HL-60 (cell line): ENCODE measurements at regions not wholly inside any gene's neighbourhood (a gene's known extent, or its start where the extent isn't known, plus 50 kb on each side); places are given as distances from the start of the nearest gene placed in this dataset.

Experiments
- DNase-seq, 2 experiments: peaks; one replicate each; pipeline ENCODE4 v3.0.0-alpha.2; 2010 to 2020; ENCODE audit warnings: low read depth in 1 of 2, low spot score in 1 of 2
- H3K27ac ChIP-seq: fragments of 250-450 bp; sonication (Bioruptor Pico); replicated peaks from 2 replicates; pipeline ENCODE4 v1.5.1; 2020; ENCODE audit warnings: mild to moderate bottlenecking, moderate library complexity
- H3K27me3 ChIP-seq: fragments of 250-450 bp; sonication (Bioruptor Pico); 2 replicates; pipeline ENCODE4 v1.5.1; 2021; ENCODE audit warnings: mild to moderate bottlenecking, moderate library complexity; ENCODE audit not compliant: insufficient read depth, poor library complexity, severe bottlenecking
- H3K4me3 ChIP-seq: replicated peaks from 2 replicates; pipeline ENCODE4 v1.5.1; 2011; ENCODE audit warnings: mild to moderate bottlenecking, control low read depth, low read length; ENCODE audit not compliant: insufficient read depth
- GABPA ChIP-seq: IDR thresholded peaks from 2 replicates; pipeline ENCODE4 v1.6.1; 2012; ENCODE audit warnings: low read depth
- POLR2AphosphoS5 ChIP-seq: IDR thresholded peaks from 2 replicates; pipeline ENCODE4 v1.6.1; 2012; ENCODE audit warnings: low read depth
- SPI1 ChIP-seq: IDR thresholded peaks from 2 replicates; pipeline ENCODE4 v1.6.1; 2012; ENCODE audit warnings: low read depth, mild to moderate bottlenecking, borderline replicate concordance
- TF ChIP-seq, protein P1 (sequence below): IDR thresholded peaks from one replicate; pipeline ENCODE4 v1.5.1; 2011; ENCODE audit warnings: low read length, control low read depth, inconsistent platforms; ENCODE audit not compliant: insufficient read depth
- TF ChIP-seq, protein P2 (sequence below): IDR thresholded peaks from 2 replicates; pipeline ENCODE4 v1.6.1; 2012; ENCODE audit warnings: low read depth; ENCODE audit not compliant: insufficient replicate concordance

DNA sequence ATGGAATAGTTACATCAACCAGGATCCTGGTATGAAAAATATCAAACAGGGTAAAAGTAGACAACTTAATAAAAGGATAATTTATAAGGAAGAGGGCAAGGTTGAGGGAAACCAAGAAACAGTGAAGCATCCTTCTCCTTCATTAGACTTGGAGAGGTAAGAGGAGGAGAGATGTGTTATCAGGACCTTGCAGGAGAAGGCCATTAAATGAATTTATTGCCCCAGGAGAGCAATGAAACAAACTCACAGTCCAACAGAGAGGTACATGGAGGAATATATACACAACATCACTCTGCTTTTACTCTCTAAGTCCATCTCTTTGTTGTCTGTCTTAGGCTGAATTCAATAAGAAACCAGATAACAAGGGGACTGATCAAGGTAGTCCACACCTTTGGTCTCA lies 966.2 kb downstream of the SORCS1 start:
- TF ChIP-seq, protein P1, sequence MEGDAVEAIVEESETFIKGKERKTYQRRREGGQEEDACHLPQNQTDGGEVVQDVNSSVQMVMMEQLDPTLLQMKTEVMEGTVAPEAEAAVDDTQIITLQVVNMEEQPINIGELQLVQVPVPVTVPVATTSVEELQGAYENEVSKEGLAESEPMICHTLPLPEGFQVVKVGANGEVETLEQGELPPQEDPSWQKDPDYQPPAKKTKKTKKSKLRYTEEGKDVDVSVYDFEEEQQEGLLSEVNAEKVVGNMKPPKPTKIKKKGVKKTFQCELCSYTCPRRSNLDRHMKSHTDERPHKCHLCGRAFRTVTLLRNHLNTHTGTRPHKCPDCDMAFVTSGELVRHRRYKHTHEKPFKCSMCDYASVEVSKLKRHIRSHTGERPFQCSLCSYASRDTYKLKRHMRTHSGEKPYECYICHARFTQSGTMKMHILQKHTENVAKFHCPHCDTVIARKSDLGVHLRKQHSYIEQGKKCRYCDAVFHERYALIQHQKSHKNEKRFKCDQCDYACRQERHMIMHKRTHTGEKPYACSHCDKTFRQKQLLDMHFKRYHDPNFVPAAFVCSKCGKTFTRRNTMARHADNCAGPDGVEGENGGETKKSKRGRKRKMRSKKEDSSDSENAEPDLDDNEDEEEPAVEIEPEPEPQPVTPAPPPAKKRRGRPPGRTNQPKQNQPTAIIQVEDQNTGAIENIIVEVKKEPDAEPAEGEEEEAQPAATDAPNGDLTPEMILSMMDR: no peak
- TF ChIP-seq, protein P2, sequence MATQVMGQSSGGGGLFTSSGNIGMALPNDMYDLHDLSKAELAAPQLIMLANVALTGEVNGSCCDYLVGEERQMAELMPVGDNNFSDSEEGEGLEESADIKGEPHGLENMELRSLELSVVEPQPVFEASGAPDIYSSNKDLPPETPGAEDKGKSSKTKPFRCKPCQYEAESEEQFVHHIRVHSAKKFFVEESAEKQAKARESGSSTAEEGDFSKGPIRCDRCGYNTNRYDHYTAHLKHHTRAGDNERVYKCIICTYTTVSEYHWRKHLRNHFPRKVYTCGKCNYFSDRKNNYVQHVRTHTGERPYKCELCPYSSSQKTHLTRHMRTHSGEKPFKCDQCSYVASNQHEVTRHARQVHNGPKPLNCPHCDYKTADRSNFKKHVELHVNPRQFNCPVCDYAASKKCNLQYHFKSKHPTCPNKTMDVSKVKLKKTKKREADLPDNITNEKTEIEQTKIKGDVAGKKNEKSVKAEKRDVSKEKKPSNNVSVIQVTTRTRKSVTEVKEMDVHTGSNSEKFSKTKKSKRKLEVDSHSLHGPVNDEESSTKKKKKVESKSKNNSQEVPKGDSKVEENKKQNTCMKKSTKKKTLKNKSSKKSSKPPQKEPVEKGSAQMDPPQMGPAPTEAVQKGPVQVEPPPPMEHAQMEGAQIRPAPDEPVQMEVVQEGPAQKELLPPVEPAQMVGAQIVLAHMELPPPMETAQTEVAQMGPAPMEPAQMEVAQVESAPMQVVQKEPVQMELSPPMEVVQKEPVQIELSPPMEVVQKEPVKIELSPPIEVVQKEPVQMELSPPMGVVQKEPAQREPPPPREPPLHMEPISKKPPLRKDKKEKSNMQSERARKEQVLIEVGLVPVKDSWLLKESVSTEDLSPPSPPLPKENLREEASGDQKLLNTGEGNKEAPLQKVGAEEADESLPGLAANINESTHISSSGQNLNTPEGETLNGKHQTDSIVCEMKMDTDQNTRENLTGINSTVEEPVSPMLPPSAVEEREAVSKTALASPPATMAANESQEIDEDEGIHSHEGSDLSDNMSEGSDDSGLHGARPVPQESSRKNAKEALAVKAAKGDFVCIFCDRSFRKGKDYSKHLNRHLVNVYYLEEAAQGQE: no peak
- no peak for TF ChIP-seq POLR2AphosphoS5
- no peak for TF ChIP-seq SPI1
- TF ChIP-seq GABPA: no peak
- no peak for DNase-seq
- H3K4me3 ChIP-seq: no peak overlapping the region
- no peak overlapping the region for H3K27ac ChIP-seq
- no peaks in the 10 kb centered on the region for H3K27me3 ChIP-seq

DNA sequence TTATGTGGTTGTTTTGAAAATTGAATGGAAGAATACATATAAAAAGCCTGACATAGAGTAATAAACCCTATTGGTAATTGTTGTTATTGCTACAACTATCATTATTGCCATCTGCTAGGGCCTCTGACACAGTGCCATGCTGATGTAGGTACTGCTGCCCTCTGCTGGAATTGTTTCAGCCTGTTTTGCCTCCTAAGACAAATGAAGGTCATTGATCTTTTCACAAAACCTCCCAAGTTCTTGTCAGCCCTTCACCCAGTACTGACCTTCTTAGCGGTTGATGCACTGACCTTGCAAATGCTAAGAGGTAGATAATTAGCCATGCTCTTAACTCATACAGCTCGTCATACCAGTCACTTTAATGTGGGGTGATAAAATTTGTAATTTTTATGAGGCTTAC lies 975.2 kb downstream of the SORCS1 start:
- TF ChIP-seq, protein P2: no peak
- TF ChIP-seq SPI1 (no peak), GABPA (no peak), POLR2AphosphoS5 (no peak)
- TF ChIP-seq, protein P1: peak; percentile 39
- DNase-seq: no peak
- Histone ChIP-seq H3K27ac (no peak overlapping the region), H3K27me3 (no peaks in the 10 kb centered on the region), H3K4me3 (no peak overlapping the region)

DNA sequence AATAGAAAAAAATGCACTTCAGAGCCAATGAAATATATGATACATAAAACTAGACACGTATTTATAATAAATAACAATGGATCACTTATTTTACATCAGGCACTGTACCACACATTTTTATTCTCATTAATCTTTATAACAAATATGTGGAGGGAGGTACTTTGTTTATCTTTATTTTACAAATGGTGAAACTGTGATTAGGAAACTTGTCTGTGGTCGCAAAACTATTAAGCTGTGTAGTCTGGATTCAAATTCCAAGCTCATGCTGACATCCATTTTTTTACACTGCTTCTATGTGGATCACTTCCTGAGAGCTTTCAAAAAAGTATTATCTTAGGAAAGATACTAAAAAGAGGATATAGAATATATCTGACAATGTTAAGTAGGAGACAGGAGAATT lies 978.6 kb downstream of the SORCS1 start:
- H3K27me3 ChIP-seq: no peaks in the 10 kb centered on the region
- no peak overlapping the region for H3K27ac ChIP-seq
- no peak for TF ChIP-seq POLR2AphosphoS5
- no peak for TF ChIP-seq SPI1
- TF ChIP-seq, protein P2: no peak
- TF ChIP-seq, protein P1: no peak
- no peak for TF ChIP-seq GABPA
- DNase-seq: no peak
- no peak overlapping the region for H3K4me3 ChIP-seq
